Tibial nerve (tissue), 4 donors: ENCODE measurements at regions not wholly inside any gene's neighbourhood (a gene's known extent, or its start where the extent isn't known, plus 50 kb on each side); places are given as distances from the start of the nearest gene placed in this dataset.

Experiments used
- DNase-seq, 2 donors: peaks; one replicate each; pipeline ENCODE4 v3.0.0-alpha.2; 2019; ENCODE audit warnings: low spot score in 2 of 2
- H3K27ac ChIP-seq, 4 donors: fragments of 200-600 bp; sonication (generic) in 3 of 4; one replicate each; pipeline ENCODE4 v1.5.1; 2017 to 2019; ENCODE audit warnings: mild to moderate bottlenecking in 1 of 4
- H3K27me3 ChIP-seq, 2 donors: fragments of 200-600 bp; sonication (generic) in 1 of 2; one replicate each; pipeline versions ENCODE4 v1.5.1 to v1.6.0; 2017 to 2019
- H3K36me3 ChIP-seq, 3 donors: fragments of 200-600 bp; sonication (generic); one replicate each; pipeline ENCODE4 v1.5.1; 2018 to 2019
- H3K4me1 ChIP-seq, 4 donors: fragments of 200-600 bp; sonication (generic) in 3 of 4; one replicate each; pipeline ENCODE4 v1.5.1; 2017 to 2019
- H3K4me3 ChIP-seq, 4 donors: fragments of 200-600 bp; sonication (generic) in 3 of 4; one replicate each; pipeline ENCODE4 v1.5.1; 2017 to 2019; ENCODE audit warnings: mild to moderate bottlenecking in 1 of 4, moderate library complexity in 1 of 4
- H3K9me3 ChIP-seq, 4 donors: fragments of 200-600 bp; sonication (generic) in 3 of 4; one replicate each; pipeline ENCODE4 v1.5.1; 2017 to 2019
- CTCF ChIP-seq, 5 experiments: fragments of 200-600 bp in 3 of 5; fragments of 450-650 bp in 2 of 5; sonication (generic) in 3 of 5; IDR thresholded peaks; one replicate each; pipeline ENCODE4 v1.5.1; 2016 to 2019; ENCODE audit warnings: antibody characterized with exemption in 5 of 5, mild to moderate bottlenecking in 3 of 5, moderate library complexity in 2 of 5
- EP300 ChIP-seq, 2 donors: sonication (generic); formaldehyde crosslinking; IDR thresholded peaks; one replicate each; pipeline ENCODE4 v1.6.1; 2017; ENCODE audit warnings: antibody characterized with exemption in 2 of 2, mild to moderate bottlenecking in 1 of 2
- POLR2A ChIP-seq, 2 donors: fragments of 450-650 bp; IDR thresholded peaks; one replicate each; pipeline ENCODE4 v1.6.1; 2017; ENCODE audit warnings: antibody characterized with exemption in 2 of 2, mild to moderate bottlenecking in 2 of 2, moderate library complexity in 2 of 2
- WGBS, 2 donors: methylation state at CpG; one replicate each; pipeline ENCODE4 v1.1.5; 2018; 5-methylcytosine and 5-hydroxymethylcytosine counted together

GRCh38 chr6:93017213-93017612, 402.1 kb downstream of the EPHA7 start:
- Histone ChIP-seq H3K4me1 (no peaks in the 10 kb centered on the region), H3K27ac (no peak overlapping the region), H3K4me3 (no peak overlapping the region), H3K36me3 (no peaks in the 10 kb centered on the region), H3K9me3 (no peaks in the 10 kb centered on the region), H3K27me3 (no peaks in the 10 kb centered on the region)
- DNase-seq = no peak
- 70 to 76% methylated on average over 2 of the region's 2 CpGs for WGBS, 2 donors
- no peak for TF ChIP-seq CTCF (IDR thresholded peaks at IDR 0.05)
- TF ChIP-seq POLR2A (IDR thresholded peaks at IDR 0.05) = no peak
- TF ChIP-seq EP300 (IDR thresholded peaks at IDR 0.05) = no peak

GRCh38 chr6:93013054-93013453, 406.3 kb downstream of the EPHA7 start:
- 31 to 45% methylated on average over 2 of the region's 2 CpGs for WGBS, 2 donors
- DNase-seq = no peak

GRCh38 chr6:93008375-93008774, 411.0 kb downstream of the EPHA7 start:
- Histone ChIP-seq H3K4me3 (no peak overlapping the region), H3K9me3 (no peaks in the 10 kb centered on the region), H3K27me3 (no peaks in the 10 kb centered on the region), H3K36me3 (no peaks in the 10 kb centered on the region), H3K4me1 (no peaks in the 10 kb centered on the region), H3K27ac (no peak overlapping the region)
- no peak for DNase-seq
- TF ChIP-seq CTCF (IDR thresholded peaks at IDR 0.05) (no peak), EP300 (IDR thresholded peaks at IDR 0.05) (no peak), POLR2A (IDR thresholded peaks at IDR 0.05) (no peak)

More at GRCh38 chr6:93013054-93013453, 406.3 kb downstream of the EPHA7 start:
- H3K36me3 ChIP-seq = no peaks in the 10 kb centered on the region
- H3K27ac ChIP-seq = no peak overlapping the region
- H3K27me3 ChIP-seq = no peaks in the 10 kb centered on the region
- H3K9me3 ChIP-seq = no peaks in the 10 kb centered on the region
- no peak overlapping the region for H3K4me3 ChIP-seq
- TF ChIP-seq CTCF (IDR thresholded peaks at IDR 0.05) (no peak), POLR2A (IDR thresholded peaks at IDR 0.05) (no peak), EP300 (IDR thresholded peaks at IDR 0.05) (no peak)
- H3K4me1 ChIP-seq = no peaks in the 10 kb centered on the region

- Histone ChIP-seq H3K36me3 (no peaks in the 10 kb centered on the region), H3K4me3 (no peak overlapping the region), H3K9me3 (no peaks in the 10 kb centered on the region), H3K27ac (no peak overlapping the region), H3K4me1 (no peaks in the 10 kb centered on the region), H3K27me3 (no peaks in the 10 kb centered on the region)
- DNase-seq = no peak
- no peak for TF ChIP-seq EP300 (IDR thresholded peaks at IDR 0.05)
- TF ChIP-seq CTCF (IDR thresholded peaks at IDR 0.05) = no peak
- no peak for TF ChIP-seq POLR2A (IDR thresholded peaks at IDR 0.05)
- 68 to 77% methylated on average over 3 of the region's 3 CpGs for WGBS, 2 donors
These were observed 429.7 kb downstream of the EPHA7 start for GRCh38 chr6:92989656-92990055.

GRCh38 chr6:92979281-92979680, 440.1 kb downstream of the EPHA7 start:
- H3K27ac ChIP-seq = no peak overlapping the region
- no peak for DNase-seq
- TF ChIP-seq EP300 (IDR thresholded peaks at IDR 0.05) = no peak
- TF ChIP-seq CTCF (IDR thresholded peaks at IDR 0.05) = no peak
- no peak for TF ChIP-seq POLR2A (IDR thresholded peaks at IDR 0.05)
- H3K27me3 ChIP-seq = no peaks in the 10 kb centered on the region
- H3K4me3 ChIP-seq = no peak overlapping the region
- H3K9me3 ChIP-seq = no peaks in the 10 kb centered on the region
- H3K36me3 ChIP-seq = no peaks in the 10 kb centered on the region
- WGBS, 2 donors = 48 to 51% methylated on average over 2 of the region's 2 CpGs
- no peaks in the 10 kb centered on the region for H3K4me1 ChIP-seq
